ENCODE measurements at regions not wholly inside any gene's neighbourhood (a gene's known extent, or its start where the extent isn't known, plus 50 kb on each side); places are given as distances from the start of the nearest gene placed in this dataset.

DNA sequence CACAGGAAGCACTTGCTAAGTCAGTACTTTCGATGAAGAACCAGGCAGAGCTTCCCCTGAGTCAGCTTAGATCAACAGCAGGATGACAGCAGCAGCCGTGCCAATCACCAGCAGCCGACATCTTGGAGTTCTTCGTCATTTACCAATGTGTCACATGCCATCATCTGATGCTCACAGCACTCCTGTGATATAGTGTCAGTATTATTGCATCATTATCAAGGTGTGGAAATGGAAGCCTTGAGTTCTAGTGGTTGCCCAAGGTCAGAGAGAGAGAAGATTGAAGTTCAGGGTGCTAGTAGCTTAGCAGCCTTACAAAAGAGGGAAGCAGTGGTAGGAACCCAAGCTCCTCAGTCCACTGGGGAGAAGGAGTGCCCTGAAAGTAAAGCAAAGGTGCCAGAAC lies 331.5 kb downstream of the ZNF536 start:
- TF ChIP-seq, protein P1, sequence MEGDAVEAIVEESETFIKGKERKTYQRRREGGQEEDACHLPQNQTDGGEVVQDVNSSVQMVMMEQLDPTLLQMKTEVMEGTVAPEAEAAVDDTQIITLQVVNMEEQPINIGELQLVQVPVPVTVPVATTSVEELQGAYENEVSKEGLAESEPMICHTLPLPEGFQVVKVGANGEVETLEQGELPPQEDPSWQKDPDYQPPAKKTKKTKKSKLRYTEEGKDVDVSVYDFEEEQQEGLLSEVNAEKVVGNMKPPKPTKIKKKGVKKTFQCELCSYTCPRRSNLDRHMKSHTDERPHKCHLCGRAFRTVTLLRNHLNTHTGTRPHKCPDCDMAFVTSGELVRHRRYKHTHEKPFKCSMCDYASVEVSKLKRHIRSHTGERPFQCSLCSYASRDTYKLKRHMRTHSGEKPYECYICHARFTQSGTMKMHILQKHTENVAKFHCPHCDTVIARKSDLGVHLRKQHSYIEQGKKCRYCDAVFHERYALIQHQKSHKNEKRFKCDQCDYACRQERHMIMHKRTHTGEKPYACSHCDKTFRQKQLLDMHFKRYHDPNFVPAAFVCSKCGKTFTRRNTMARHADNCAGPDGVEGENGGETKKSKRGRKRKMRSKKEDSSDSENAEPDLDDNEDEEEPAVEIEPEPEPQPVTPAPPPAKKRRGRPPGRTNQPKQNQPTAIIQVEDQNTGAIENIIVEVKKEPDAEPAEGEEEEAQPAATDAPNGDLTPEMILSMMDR (IDR thresholded peaks at IDR 0.05) = no peak
- TF ChIP-seq POLR2A (IDR thresholded peaks at IDR 0.05) = no peak

All from gastroesophageal sphincter (tissue), 3 donors.